ENCODE measurements at regions not wholly inside any gene's neighbourhood (a gene's known extent, or its start where the extent isn't known, plus 50 kb on each side); places are given as distances from the start of the nearest gene placed in this dataset.

DNA sequence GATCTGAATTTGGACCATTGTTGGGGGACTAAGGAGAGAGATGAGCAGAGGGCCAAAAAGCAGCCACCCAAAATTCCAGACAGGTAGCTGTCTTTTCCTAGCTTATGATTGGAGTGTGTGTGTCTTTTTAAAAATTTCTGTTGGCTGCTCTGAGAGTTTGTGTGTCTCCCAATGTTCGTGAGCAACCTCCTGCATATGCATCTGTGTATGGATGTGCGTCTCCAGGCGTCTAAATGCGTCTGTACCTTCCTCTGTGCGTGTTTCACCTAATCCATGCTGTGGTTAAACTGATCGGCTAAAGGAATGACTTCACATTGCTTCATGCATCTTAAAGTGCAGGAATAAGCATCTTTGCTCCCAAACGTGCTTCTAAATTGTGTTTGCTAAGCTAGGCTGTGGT, 65.5 kb upstream of the LAS1L start:
- TF ChIP-seq EZH2 (IDR thresholded peaks at IDR 0.05; ENCODE audit: borderline replicate concordance, insufficient read depth, low read length, poor library complexity, severe bottlenecking) (no peak), CTCF (IDR thresholded peaks at IDR 0.05; ENCODE audit: poor library complexity, severe bottlenecking) (no peak), TAF1 (IDR thresholded peaks at IDR 0.05; ENCODE audit: low read depth) (no peak), EP300 (conservative IDR thresholded peaks at IDR 0.05; ENCODE audit: poor library complexity, severe bottlenecking) (no peak), MXI1 (conservative IDR thresholded peaks at IDR 0.05; ENCODE audit: poor library complexity, severe bottlenecking) (no peak), REST (IDR thresholded peaks at IDR 0.05; ENCODE audit: borderline replicate concordance) (no peak), RAD21 (conservative IDR thresholded peaks at IDR 0.05) (no peak), POLR2AphosphoS5 (IDR thresholded peaks at IDR 0.05) (no peak), SMC3 (conservative IDR thresholded peaks at IDR 0.05; ENCODE audit: poor library complexity) (no peak)
